ENCODE measurements at regions not wholly inside any gene's neighbourhood (a gene's known extent, or its start where the extent isn't known, plus 50 kb on each side); places are given as distances from the start of the nearest gene placed in this dataset.

DNA sequence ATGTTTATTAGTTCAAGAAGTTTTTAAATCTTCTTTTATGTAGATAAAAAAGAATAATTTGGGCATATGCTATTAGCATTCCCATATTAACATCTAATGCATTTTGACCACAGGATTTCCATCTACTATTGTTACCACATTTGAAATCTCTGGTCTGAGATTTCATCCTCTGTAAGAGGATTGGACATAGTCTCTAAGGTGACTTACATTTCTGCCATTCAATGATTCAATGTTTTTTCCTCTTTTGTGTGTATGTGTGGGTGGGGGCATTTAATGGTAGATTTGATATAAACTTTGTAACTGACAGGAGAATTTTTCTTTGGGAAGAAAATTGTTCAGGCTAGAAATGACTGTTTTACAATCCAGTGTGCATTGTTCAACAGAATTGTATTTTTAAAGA lies 307.3 kb upstream of the RBMS3 start:
- no peak overlapping the region for H3K9ac ChIP-seq (ENCODE audit: low read length in 2 of 2)
- H3K9me3 ChIP-seq (ENCODE audit: control insufficient read depth in 2 of 2, low read length in 2 of 2), result peaks cover 0 to 3% of the 10 kb centered on the region in 2 donors
- H3K36me3 ChIP-seq (ENCODE audit: control insufficient read depth in 2 of 2, insufficient read depth in 2 of 2, low read length in 2 of 2), result no peaks in the 10 kb centered on the region
- no peak overlapping the region for H3K27ac ChIP-seq (ENCODE audit: low read length)
- no peaks in the 10 kb centered on the region for H3K27me3 ChIP-seq (ENCODE audit: control insufficient read depth in 1 of 2, insufficient read depth in 2 of 2, low read length in 2 of 2)
- H3K4me3 ChIP-seq (ENCODE audit: low read length in 2 of 2), result no peak overlapping the region
- H3K4me1 ChIP-seq (ENCODE audit: control insufficient read depth, insufficient read depth, low read length), result no peaks in the 10 kb centered on the region

GRCh38 chr3:28978092-28978491 lies 302.8 kb upstream of the RBMS3 start:
- Histone ChIP-seq H3K36me3 (ENCODE audit: control insufficient read depth in 2 of 2, insufficient read depth in 2 of 2, low read length in 2 of 2) (no peaks in the 10 kb centered on the region), H3K9me3 (ENCODE audit: control insufficient read depth in 2 of 2, low read length in 2 of 2) (no peaks in the 10 kb centered on the region), H3K27me3 (ENCODE audit: control insufficient read depth in 1 of 2, insufficient read depth in 2 of 2, low read length in 2 of 2) (no peaks in the 10 kb centered on the region), H3K4me1 (ENCODE audit: control insufficient read depth, insufficient read depth, low read length) (no peaks in the 10 kb centered on the region), H3K9ac (ENCODE audit: low read length in 2 of 2) (no peak overlapping the region), H3K27ac (ENCODE audit: low read length) (no peak overlapping the region), H3K4me3 (ENCODE audit: low read length in 2 of 2) (no peak overlapping the region)

GRCh38 chr3:28980131-28980530 lies 300.7 kb upstream of the RBMS3 start:
- no peaks in the 10 kb centered on the region for H3K9me3 ChIP-seq (ENCODE audit: control insufficient read depth in 2 of 2, low read length in 2 of 2)
- no peaks in the 10 kb centered on the region for H3K27me3 ChIP-seq (ENCODE audit: control insufficient read depth in 1 of 2, insufficient read depth in 2 of 2, low read length in 2 of 2)

DNA sequence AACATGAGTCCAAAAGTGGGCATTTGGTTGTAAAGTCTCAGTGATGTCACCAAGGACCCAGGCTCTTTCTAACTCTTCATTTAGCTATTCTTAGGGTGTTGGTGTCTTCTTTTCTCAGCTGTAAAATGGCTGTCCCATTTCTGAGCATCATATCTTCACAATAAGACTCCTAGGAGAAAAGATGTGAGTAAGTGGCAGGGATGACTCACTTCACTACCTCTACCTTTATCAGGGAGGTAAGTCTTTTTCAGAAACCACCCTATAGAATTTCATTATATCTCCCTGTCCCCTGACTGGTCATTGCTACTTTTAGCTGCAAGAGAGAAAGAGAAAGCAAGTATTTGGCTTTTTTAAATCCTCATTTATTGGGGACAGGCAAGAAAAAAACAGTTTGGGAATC lies 300.2 kb upstream of the RBMS3 start:
- Histone ChIP-seq H3K36me3 (ENCODE audit: control insufficient read depth in 2 of 2, insufficient read depth in 2 of 2, low read length in 2 of 2) (no peaks in the 10 kb centered on the region), H3K9ac (ENCODE audit: low read length in 2 of 2) (no peak overlapping the region), H3K4me1 (ENCODE audit: control insufficient read depth, insufficient read depth, low read length) (no peaks in the 10 kb centered on the region), H3K9me3 (ENCODE audit: control insufficient read depth in 2 of 2, low read length in 2 of 2) (no peaks in the 10 kb centered on the region), H3K4me3 (ENCODE audit: low read length in 2 of 2) (no peak overlapping the region), H3K27me3 (ENCODE audit: control insufficient read depth in 1 of 2, insufficient read depth in 2 of 2, low read length in 2 of 2) (no peaks in the 10 kb centered on the region), H3K27ac (ENCODE audit: low read length) (no peak overlapping the region)

More at GRCh38 chr3:28980131-28980530, 300.7 kb upstream of the RBMS3 start:
- no peak overlapping the region for H3K4me3 ChIP-seq (ENCODE audit: low read length in 2 of 2)
- H3K27ac ChIP-seq (ENCODE audit: low read length), result no peak overlapping the region
- H3K9ac ChIP-seq (ENCODE audit: low read length in 2 of 2), result no peak overlapping the region
- no peaks in the 10 kb centered on the region for H3K36me3 ChIP-seq (ENCODE audit: control insufficient read depth in 2 of 2, insufficient read depth in 2 of 2, low read length in 2 of 2)
- H3K4me1 ChIP-seq (ENCODE audit: control insufficient read depth, insufficient read depth, low read length), result no peaks in the 10 kb centered on the region

DNA sequence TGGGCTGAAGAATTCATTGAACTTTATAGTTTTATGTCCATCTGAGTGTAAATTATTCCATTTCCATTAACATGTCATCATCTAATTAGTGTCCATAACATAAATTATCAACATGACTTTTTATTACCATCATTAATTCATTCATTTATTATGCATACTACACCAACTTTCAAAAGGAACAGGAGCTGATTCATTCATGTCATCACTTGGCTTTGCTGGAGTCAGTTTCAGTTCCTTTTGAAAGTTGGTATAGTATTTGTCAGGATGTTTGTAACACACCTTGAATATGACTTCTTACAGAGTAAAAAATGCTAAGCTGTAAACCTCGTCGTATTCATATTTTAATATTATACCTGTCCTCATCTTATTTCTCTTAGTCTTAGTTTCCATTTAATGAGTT lies 298.0 kb upstream of the RBMS3 start:
- H3K27ac ChIP-seq (ENCODE audit: low read length), result no peak overlapping the region
- H3K27me3 ChIP-seq (ENCODE audit: control insufficient read depth in 1 of 2, insufficient read depth in 2 of 2, low read length in 2 of 2), result no peaks in the 10 kb centered on the region
- no peak overlapping the region for H3K9ac ChIP-seq (ENCODE audit: low read length in 2 of 2)
- H3K9me3 ChIP-seq (ENCODE audit: control insufficient read depth in 2 of 2, low read length in 2 of 2), result no peaks in the 10 kb centered on the region
- H3K36me3 ChIP-seq (ENCODE audit: control insufficient read depth in 2 of 2, insufficient read depth in 2 of 2, low read length in 2 of 2), result no peaks in the 10 kb centered on the region
- no peak overlapping the region for H3K4me3 ChIP-seq (ENCODE audit: low read length in 2 of 2)
- no peaks in the 10 kb centered on the region for H3K4me1 ChIP-seq (ENCODE audit: control insufficient read depth, insufficient read depth, low read length)

- Histone ChIP-seq H3K4me1 (ENCODE audit: control insufficient read depth, insufficient read depth, low read length) (no peaks in the 10 kb centered on the region), H3K27me3 (ENCODE audit: control insufficient read depth in 1 of 2, insufficient read depth in 2 of 2, low read length in 2 of 2) (no peaks in the 10 kb centered on the region), H3K4me3 (ENCODE audit: low read length in 2 of 2) (no peak overlapping the region), H3K36me3 (ENCODE audit: control insufficient read depth in 2 of 2, insufficient read depth in 2 of 2, low read length in 2 of 2) (no peaks in the 10 kb centered on the region), H3K9me3 (ENCODE audit: control insufficient read depth in 2 of 2, low read length in 2 of 2) (no peaks in the 10 kb centered on the region), H3K27ac (ENCODE audit: low read length) (no peak overlapping the region), H3K9ac (ENCODE audit: low read length in 2 of 2) (no peak overlapping the region)
Observed at GRCh38 chr3:28986922-28987321, 293.9 kb upstream of the RBMS3 start.

DNA sequence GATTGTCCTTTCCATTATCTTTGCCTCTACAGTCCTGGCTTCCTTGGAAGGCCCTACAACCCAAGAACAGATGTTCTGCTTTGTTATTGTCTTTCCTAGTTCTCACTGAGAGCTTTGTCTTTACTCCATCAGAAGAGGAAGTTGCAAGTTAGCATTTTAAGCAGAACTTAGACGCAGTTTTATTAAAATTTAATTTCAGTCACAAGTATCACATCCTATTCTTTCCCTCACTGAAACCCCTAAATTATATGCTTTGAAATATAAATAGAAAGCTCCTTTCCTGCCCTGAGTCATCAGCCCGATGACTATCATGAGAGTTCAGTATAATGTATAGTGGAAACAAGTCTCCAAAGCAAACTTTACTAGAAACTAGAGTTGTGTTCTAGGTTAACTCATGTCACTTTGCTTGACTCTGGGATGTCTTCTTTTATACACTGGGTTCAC lies 291.2 kb upstream of the RBMS3 start:
- H3K27ac ChIP-seq (ENCODE audit: low read length), result no peak overlapping the region
- no peaks in the 10 kb centered on the region for H3K36me3 ChIP-seq (ENCODE audit: control insufficient read depth in 2 of 2, insufficient read depth in 2 of 2, low read length in 2 of 2)
- no peak overlapping the region for H3K9ac ChIP-seq (ENCODE audit: low read length in 2 of 2)
- H3K4me1 ChIP-seq (ENCODE audit: control insufficient read depth, insufficient read depth, low read length), result no peaks in the 10 kb centered on the region
- H3K9me3 ChIP-seq (ENCODE audit: control insufficient read depth in 2 of 2, low read length in 2 of 2), result peaks cover 0 to 2% of the 10 kb centered on the region in 2 donors
- no peaks in the 10 kb centered on the region for H3K27me3 ChIP-seq (ENCODE audit: control insufficient read depth in 1 of 2, insufficient read depth in 2 of 2, low read length in 2 of 2)
- no peak overlapping the region for H3K4me3 ChIP-seq (ENCODE audit: low read length in 2 of 2)

GRCh38 chr3:28994161-28994905 lies 286.5 kb upstream of the RBMS3 start:
- Histone ChIP-seq H3K27ac (ENCODE audit: low read length) (no peak overlapping the region), H3K4me3 (ENCODE audit: low read length in 2 of 2) (no peak overlapping the region), H3K9ac (ENCODE audit: low read length in 2 of 2) (no peak overlapping the region), H3K9me3 (ENCODE audit: control insufficient read depth in 2 of 2, low read length in 2 of 2) (peaks cover 0 to 3% of the 10 kb centered on the region in 2 donors), H3K4me1 (ENCODE audit: control insufficient read depth, insufficient read depth, low read length) (no peaks in the 10 kb centered on the region), H3K36me3 (ENCODE audit: control insufficient read depth in 2 of 2, insufficient read depth in 2 of 2, low read length in 2 of 2) (no peaks in the 10 kb centered on the region), H3K27me3 (ENCODE audit: control insufficient read depth in 1 of 2, insufficient read depth in 2 of 2, low read length in 2 of 2) (no peaks in the 10 kb centered on the region)

DNA sequence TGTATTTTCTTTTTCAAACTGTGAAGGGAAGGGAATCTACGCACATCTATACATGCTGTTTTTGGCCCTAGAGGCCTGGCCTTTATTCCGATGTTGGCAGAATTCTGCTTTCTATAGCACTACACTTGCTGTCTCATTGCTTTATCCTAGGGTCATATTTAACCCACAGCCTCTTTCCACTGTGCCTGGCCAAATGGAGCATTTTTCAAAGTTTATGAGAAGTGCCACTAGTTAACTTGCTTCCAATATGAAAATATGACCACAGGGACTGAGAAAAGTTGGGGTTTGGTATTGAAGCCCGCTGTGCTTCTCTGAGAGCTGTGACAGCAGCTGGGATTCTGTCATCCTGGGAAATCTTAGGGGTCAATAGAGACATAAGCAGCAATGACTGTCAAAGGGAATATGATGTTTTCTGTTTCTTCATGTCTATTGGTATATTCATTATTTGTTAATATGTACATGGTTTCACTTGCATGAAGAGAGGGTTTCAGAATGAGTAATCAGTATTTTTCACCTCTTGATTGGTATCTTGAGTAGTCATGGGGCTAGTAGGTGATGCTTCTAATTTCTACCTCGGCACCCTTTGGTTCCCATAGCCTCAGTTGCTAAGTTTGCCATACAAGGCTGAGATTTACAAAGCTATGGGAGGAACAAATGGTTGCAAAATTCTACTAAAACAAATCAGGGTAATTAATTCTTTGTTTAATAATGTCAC lies 275.8 kb upstream of the RBMS3 start:
- no peaks in the 10 kb centered on the region for H3K9me3 ChIP-seq (ENCODE audit: control insufficient read depth in 2 of 2, low read length in 2 of 2)
- no peak overlapping the region for H3K9ac ChIP-seq (ENCODE audit: low read length in 2 of 2)
- H3K4me3 ChIP-seq (ENCODE audit: low read length in 2 of 2), result no peak overlapping the region

GRCh38 chr3:29005862-29006261 lies 275.0 kb upstream of the RBMS3 start:
- Histone ChIP-seq H3K36me3 (ENCODE audit: control insufficient read depth in 2 of 2, insufficient read depth in 2 of 2, low read length in 2 of 2) (no peaks in the 10 kb centered on the region), H3K27me3 (ENCODE audit: control insufficient read depth in 1 of 2, insufficient read depth in 2 of 2, low read length in 2 of 2) (no peaks in the 10 kb centered on the region), H3K4me1 (ENCODE audit: control insufficient read depth, insufficient read depth, low read length) (no peaks in the 10 kb centered on the region), H3K4me3 (ENCODE audit: low read length in 2 of 2) (no peak overlapping the region), H3K9me3 (ENCODE audit: control insufficient read depth in 2 of 2, low read length in 2 of 2) (no peaks in the 10 kb centered on the region), H3K9ac (ENCODE audit: low read length in 2 of 2) (no peak overlapping the region), H3K27ac (ENCODE audit: low read length) (no peak overlapping the region)

More for the DNA sequence above, 275.8 kb upstream of the RBMS3 start:
- no peaks in the 10 kb centered on the region for H3K36me3 ChIP-seq (ENCODE audit: control insufficient read depth in 2 of 2, insufficient read depth in 2 of 2, low read length in 2 of 2)
- H3K27ac ChIP-seq (ENCODE audit: low read length), result no peak overlapping the region
- H3K4me1 ChIP-seq (ENCODE audit: control insufficient read depth, insufficient read depth, low read length), result no peaks in the 10 kb centered on the region
- no peaks in the 10 kb centered on the region for H3K27me3 ChIP-seq (ENCODE audit: control insufficient read depth in 1 of 2, insufficient read depth in 2 of 2, low read length in 2 of 2)

DNA sequence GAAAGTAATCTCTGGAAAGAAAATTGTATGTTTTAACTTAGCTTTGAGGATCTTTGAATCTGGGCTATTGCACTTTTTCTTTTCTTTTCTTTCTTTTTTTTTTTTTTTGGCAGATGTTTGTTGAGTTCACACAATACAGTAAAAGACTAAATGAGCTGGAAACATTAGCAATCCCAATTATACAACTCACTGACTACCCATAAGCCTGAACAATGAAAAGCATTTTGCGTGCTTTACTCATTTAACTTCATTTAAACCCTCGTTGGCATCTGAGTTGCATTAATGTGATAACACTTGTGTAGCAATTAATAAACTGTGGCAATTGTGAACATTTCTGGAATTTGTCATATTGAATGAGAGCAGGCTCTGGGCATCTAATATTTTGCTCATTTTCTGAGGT lies 269.4 kb upstream of the RBMS3 start:
- Histone ChIP-seq H3K4me3 (ENCODE audit: low read length in 2 of 2) (no peak overlapping the region), H3K27ac (ENCODE audit: low read length) (no peak overlapping the region), H3K36me3 (ENCODE audit: control insufficient read depth in 2 of 2, insufficient read depth in 2 of 2, low read length in 2 of 2) (no peaks in the 10 kb centered on the region), H3K9ac (ENCODE audit: low read length in 2 of 2) (no peak overlapping the region), H3K4me1 (ENCODE audit: control insufficient read depth, insufficient read depth, low read length) (no peaks in the 10 kb centered on the region), H3K9me3 (ENCODE audit: control insufficient read depth in 2 of 2, low read length in 2 of 2) (no peaks in the 10 kb centered on the region), H3K27me3 (ENCODE audit: control insufficient read depth in 1 of 2, insufficient read depth in 2 of 2, low read length in 2 of 2) (no peaks in the 10 kb centered on the region)

All from stomach smooth muscle (tissue), 2 donors.